ENCODE measurements at regions not wholly inside any gene's neighbourhood (a gene's known extent, or its start where the extent isn't known, plus 50 kb on each side); places are given as distances from the start of the nearest gene placed in this dataset.

DNA sequence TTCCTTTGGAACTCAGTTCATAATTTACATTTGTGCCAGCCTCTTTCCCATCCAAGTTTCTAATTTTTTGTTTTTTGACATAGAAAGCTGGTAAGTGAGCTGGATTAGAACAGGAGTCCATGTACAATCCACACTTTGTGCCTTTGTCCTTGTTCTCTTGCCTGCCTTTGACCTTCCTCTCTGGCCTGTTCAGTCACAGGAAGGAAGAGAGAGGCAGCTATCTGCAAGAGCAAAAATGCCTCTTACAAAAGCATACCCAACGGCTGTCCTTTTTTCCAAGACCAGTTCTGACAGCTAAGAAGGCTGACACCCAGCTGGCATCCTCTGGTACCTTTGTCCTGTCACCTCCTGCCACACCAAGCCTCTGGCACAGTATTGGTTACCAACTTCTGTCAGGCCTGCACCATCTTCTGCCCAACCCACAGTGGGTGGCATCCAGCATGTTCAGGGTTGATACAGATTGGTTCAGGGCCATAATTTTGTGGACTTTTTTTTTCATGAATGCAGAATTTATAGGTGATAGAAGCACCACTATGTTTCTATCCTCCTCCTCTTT, 133.7 kb upstream of the KLF14 start:
- Histone ChIP-seq H3K4me1 (no peaks in the 10 kb centered on the region), H3K27ac (no peak overlapping the region), H3K4me3 (no peak overlapping the region), H3K36me3 (peaks cover 0 to 23% (median 14%) of the 10 kb centered on the region in 4 donors), H3K9me3 (no peaks in the 10 kb centered on the region), H3K27me3 (no peaks in the 10 kb centered on the region)
- intact Hi-C loops (cut with DNase I) = no loop called here
- no peak for DNase-seq
- TF ChIP-seq, protein P1, sequence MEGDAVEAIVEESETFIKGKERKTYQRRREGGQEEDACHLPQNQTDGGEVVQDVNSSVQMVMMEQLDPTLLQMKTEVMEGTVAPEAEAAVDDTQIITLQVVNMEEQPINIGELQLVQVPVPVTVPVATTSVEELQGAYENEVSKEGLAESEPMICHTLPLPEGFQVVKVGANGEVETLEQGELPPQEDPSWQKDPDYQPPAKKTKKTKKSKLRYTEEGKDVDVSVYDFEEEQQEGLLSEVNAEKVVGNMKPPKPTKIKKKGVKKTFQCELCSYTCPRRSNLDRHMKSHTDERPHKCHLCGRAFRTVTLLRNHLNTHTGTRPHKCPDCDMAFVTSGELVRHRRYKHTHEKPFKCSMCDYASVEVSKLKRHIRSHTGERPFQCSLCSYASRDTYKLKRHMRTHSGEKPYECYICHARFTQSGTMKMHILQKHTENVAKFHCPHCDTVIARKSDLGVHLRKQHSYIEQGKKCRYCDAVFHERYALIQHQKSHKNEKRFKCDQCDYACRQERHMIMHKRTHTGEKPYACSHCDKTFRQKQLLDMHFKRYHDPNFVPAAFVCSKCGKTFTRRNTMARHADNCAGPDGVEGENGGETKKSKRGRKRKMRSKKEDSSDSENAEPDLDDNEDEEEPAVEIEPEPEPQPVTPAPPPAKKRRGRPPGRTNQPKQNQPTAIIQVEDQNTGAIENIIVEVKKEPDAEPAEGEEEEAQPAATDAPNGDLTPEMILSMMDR (IDR thresholded peaks at IDR 0.05) = no peak
- TF ChIP-seq POLR2A (IDR thresholded peaks at IDR 0.05) = no peak
- WGBS (ENCODE audit: insufficient coverage, low coverage, low lambda C conversion rate, missing lambda C conversion rate) = 88% methylated on average over 1 of the region's 1 CpG
- peak in 1 of 4 donors; percentile 19 for ATAC-seq

DNA sequence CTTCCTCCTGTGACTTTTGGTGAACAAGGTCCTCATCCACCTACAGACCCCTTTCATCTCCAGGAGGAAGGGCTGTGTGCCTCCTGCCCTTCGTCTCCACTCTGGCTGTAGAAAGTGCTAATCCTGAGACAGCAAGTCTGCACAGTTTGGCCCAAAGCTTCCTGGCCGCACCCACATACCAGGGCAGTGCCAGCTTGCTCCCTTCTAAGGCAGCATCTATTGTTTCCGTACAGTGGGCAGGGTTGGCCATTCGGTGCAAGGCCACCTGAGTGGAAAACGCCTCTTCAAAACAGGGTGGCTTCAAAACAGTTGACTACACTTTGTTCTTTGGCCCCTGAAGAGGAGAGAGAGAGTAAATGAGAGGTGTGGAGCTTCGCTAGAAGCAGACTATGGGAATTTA, 134.1 kb upstream of the KLF14 start:
- TF ChIP-seq POLR2A (IDR thresholded peaks at IDR 0.05) = no peak
- TF ChIP-seq, protein P1 (IDR thresholded peaks at IDR 0.05) = no peak
- Histone ChIP-seq H3K36me3 (peaks cover 0 to 23% (median 14%) of the 10 kb centered on the region in 4 donors), H3K9me3 (no peaks in the 10 kb centered on the region), H3K4me3 (no peak overlapping the region), H3K27ac (no peak overlapping the region), H3K4me1 (no peaks in the 10 kb centered on the region), H3K27me3 (no peaks in the 10 kb centered on the region)
- intact Hi-C loops (cut with DNase I) = no loop called here
- WGBS (ENCODE audit: insufficient coverage, low coverage, low lambda C conversion rate, missing lambda C conversion rate) = 82% methylated on average over 6 of the region's 6 CpGs
- ATAC-seq (peak in 1 of 4 donors; percentile 20), DNase-seq (no peak)

DNA sequence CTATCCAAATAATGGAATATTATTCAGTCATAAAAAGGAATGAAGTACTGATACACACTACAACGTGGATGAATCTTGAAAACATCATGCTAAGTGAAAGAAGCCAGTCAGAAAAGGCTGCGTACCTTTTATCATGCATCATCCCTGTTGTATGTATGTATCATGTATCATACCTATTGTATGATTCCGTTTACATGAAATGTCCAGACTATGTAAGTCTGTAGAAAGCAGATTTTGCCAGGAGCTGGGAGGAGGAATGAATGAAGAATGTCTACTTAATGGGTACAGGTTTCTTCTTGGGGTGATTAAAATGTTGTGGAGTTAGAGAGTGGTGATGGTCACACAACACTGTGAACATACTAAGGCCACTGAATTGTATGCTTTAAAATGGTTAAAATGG, 135.9 kb upstream of the KLF14 start:
- intact Hi-C loops (cut with DNase I) = no loop called here
- TF ChIP-seq, protein P1 (IDR thresholded peaks at IDR 0.05) = no peak
- TF ChIP-seq POLR2A (IDR thresholded peaks at IDR 0.05) = no peak
- Histone ChIP-seq H3K36me3 (peaks cover 0 to 23% (median 14%) of the 10 kb centered on the region in 4 donors), H3K27ac (no peak overlapping the region), H3K9me3 (no peaks in the 10 kb centered on the region), H3K4me1 (no peaks in the 10 kb centered on the region), H3K27me3 (no peaks in the 10 kb centered on the region), H3K4me3 (no peak overlapping the region)
- DNase-seq = no peak
- no peak for ATAC-seq
- WGBS (ENCODE audit: insufficient coverage, low coverage, low lambda C conversion rate, missing lambda C conversion rate) = 94% methylated on average over 3 of the region's 3 CpGs

DNA sequence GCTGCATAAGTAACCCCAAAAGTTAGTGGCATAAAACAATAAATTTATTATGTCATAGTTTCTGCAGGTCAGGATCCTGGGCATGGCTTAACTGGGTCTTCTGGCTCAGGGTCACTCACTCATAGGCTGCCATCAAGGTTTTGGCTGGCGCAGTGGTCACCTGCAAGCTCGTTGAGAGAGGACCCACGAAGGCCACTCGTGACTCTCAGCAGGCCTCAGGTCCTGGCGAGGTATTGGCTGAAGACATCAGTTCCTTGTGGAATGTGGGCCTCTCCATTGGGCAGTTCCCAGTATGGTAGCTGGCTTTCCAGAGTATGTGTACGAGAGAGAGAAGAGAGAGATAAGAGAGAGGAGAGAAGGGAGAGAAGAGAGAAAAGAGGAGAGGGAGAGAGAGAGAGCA, 138.3 kb upstream of the KLF14 start:
- WGBS (ENCODE audit: insufficient coverage, low coverage, low lambda C conversion rate, missing lambda C conversion rate) = 91% methylated on average over 6 of the region's 6 CpGs
- ATAC-seq = no peak
- Histone ChIP-seq H3K9me3 (no peaks in the 10 kb centered on the region), H3K4me3 (no peak overlapping the region), H3K27ac (no peak overlapping the region), H3K27me3 (no peaks in the 10 kb centered on the region), H3K36me3 (peaks cover 0 to 25% (median 11%) of the 10 kb centered on the region in 4 donors), H3K4me1 (no peaks in the 10 kb centered on the region)
- intact Hi-C loops (cut with DNase I) = no loop called here
- DNase-seq = no peak
- TF ChIP-seq, protein P1 (IDR thresholded peaks at IDR 0.05) = no peak
- TF ChIP-seq POLR2A (IDR thresholded peaks at IDR 0.05) = no peak
